ENCODE measurements at regions not wholly inside any gene's neighbourhood (a gene's known extent, or its start where the extent isn't known, plus 50 kb on each side); places are given as distances from the start of the nearest gene placed in this dataset.

GRCh38 chr6:147149092-147149491, 55.1 kb upstream of the STXBP5 start:
- TF ChIP-seq CTCF (IDR thresholded peaks at IDR 0.05) (no peak), POLR2A (IDR thresholded peaks at IDR 0.05) (no peak)
